Psoas muscle (tissue), 7 donors: ENCODE measurements at regions not wholly inside any gene's neighbourhood (a gene's known extent, or its start where the extent isn't known, plus 50 kb on each side); places are given as distances from the start of the nearest gene placed in this dataset.
"Not testable (repeated sequence)": the region's sequence is repeated elsewhere in the genome, so short reads cannot be mapped to it uniquely, and the experiment has no call there.

Experiments used
- ATAC-seq, 4 donors: fragments of 200-7000 bp; cut with Tn5 transposase; one replicate each; pipeline ENCODE4 v1.9.1; 2020; ENCODE audit warnings: moderate library complexity in 3 of 4, mild to moderate bottlenecking in 2 of 4
- DNase-seq, 2 donors: peaks; one replicate each; pipeline ENCODE4 v3.0.0-alpha.2; 2020
- H3K27ac ChIP-seq: fragments of 200-600 bp; one replicate; pipeline ENCODE4 v1.8.0; 2022
- H3K27me3 ChIP-seq, 3 donors: fragments of 200-600 bp in 1 of 3; one replicate each; pipeline versions ENCODE4 v1.6.1 to v1.8.0; 2013 to 2022; ENCODE audit warnings: low read length in 2 of 3, mild to moderate bottlenecking in 2 of 3, moderate library complexity in 1 of 3; ENCODE audit not compliant: insufficient read depth in 3 of 3
- H3K36me3 ChIP-seq, 2 donors: fragments of 200-600 bp in 1 of 2; one replicate each; pipeline versions ENCODE4 v1.6.1 to v1.8.0; 2013 to 2022; ENCODE audit warnings: low read depth in 1 of 2, mild to moderate bottlenecking in 1 of 2, moderate library complexity in 1 of 2; ENCODE audit not compliant: insufficient read depth in 1 of 2
- H3K4me1 ChIP-seq: fragments of 200-600 bp; one replicate; pipeline ENCODE4 v1.8.0; 2022
- H3K4me3 ChIP-seq: fragments of 200-600 bp; one replicate; pipeline ENCODE4 v1.8.0; 2022; ENCODE audit warnings: mild to moderate bottlenecking
- H3K9me3 ChIP-seq: fragments of 200-600 bp; one replicate; pipeline ENCODE4 v1.8.0; 2022
- WGBS, 3 donors: extraction: QIAGEN DNeasy Blood & Tissue Kit; methylation state at CpG; one replicate each; pipeline versions ENCODE4 v1.1.6 to v1.1.7; 2013; 5-methylcytosine and 5-hydroxymethylcytosine counted together
- intact Hi-C, 2 donors: fragments of 100-400 bp; cut with DNase I; formaldehyde crosslinking; loops; one replicate each; pipeline versions ENCODE4 v1.11.0 to v1.14.2; 2022
- donor health status: healthy with polysubstance abuse.
- donor health status: DM: no; HTN: no; CAD: no; lungs with moderate emphysema.
- donor health status: Bipolar disorder and iron deficiency.
- donor health status: healthy.
- donor health status: DM: yes; HTN: yes; CAD: no.
- donor health status: DM: no; HTN: no; CAD: no.
- donor health status: DM: yes; HTN: yes; CAD: no.

GRCh38 chr10:87416892-87417291, 59.3 kb downstream of the NUTM2D start:
- H3K27me3 ChIP-seq, H3K4me3 ChIP-seq, DNase-seq, H3K4me1 ChIP-seq, intact Hi-C loops, H3K9me3 ChIP-seq, ATAC-seq, H3K27ac ChIP-seq, H3K36me3 ChIP-seq: not testable (repeated sequence)
- 66 to 75% (median 69%) methylated on average over 3 of the region's 3 CpGs for WGBS, 3 donors

DNA sequence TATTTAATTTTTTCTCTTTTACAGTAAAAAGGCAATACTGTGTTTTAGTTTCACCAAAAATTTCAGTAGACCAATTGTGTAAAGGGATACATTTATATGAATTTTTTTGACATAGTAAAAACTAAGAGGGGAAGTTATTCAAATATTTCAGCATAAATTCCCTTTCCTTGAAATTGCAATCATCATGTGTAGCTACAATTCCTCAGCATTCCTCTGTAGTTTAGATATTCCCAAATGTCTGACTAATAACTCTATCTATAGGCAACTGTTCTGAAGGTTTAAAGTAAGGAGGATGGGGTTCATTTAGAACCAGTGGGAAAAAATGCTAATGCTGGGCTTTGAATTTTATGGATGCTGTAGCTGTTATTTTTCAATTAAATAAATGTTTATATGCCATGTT, 65.1 kb downstream of the NUTM2D start:
- intact Hi-C loops, ATAC-seq, H3K36me3 ChIP-seq, H3K27ac ChIP-seq, DNase-seq, H3K9me3 ChIP-seq, H3K4me1 ChIP-seq, H3K27me3 ChIP-seq, H3K4me3 ChIP-seq: not testable (repeated sequence)

DNA sequence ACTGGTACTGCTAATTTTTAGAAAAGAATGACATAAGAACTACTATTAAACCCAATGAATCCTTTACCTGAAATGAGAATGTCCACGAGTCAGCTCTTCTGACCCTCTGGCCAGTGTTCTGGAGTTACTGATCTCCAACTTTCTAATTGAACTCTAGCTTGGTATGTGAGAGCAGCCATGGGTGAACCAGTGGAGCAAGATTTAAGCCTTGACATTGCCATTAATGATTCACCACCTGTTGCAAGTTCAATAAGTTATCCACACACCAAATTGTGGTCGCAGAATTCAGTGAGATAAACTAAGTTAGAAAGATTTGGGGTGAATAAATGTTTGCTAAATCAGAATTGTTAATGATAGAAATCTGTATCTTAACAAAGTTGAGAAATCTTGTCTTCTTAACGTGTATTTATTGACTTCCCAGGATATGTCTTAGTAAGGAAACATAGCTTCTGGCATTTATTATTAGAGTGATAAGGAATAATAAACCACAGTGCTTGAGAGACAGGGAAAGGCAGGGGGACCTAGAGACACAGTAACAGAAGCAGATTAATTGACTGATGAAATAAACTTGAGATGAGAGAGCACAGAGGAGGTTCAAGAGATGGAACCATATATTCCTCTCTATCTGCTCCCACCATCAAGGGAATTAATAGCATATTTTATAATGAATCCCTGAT, 67.3 kb downstream of the NUTM2D start:
- DNase-seq, intact Hi-C loops: not testable (repeated sequence)
- WGBS, 3 donors: 65 to 74% (median 67%) methylated on average over 3 of the region's 3 CpGs

GRCh38 chr10:87433836-87434235, 70.9 kb upstream of the MINPP1 start:
- H3K4me1 ChIP-seq, intact Hi-C loops, H3K27ac ChIP-seq, H3K4me3 ChIP-seq, H3K27me3 ChIP-seq, H3K36me3 ChIP-seq, H3K9me3 ChIP-seq, ATAC-seq, DNase-seq: not testable (repeated sequence)
- 33 to 93% (median 89%) methylated on average over 1 of the region's 4 CpGs for WGBS, 3 donors

More for the DNA sequence above, 67.3 kb downstream of the NUTM2D start:
- ATAC-seq, H3K27me3 ChIP-seq, H3K36me3 ChIP-seq, H3K27ac ChIP-seq, H3K4me3 ChIP-seq, H3K4me1 ChIP-seq, H3K9me3 ChIP-seq: not testable (repeated sequence)

- intact Hi-C loops, H3K27me3 ChIP-seq, H3K4me1 ChIP-seq, H3K36me3 ChIP-seq, DNase-seq, ATAC-seq, H3K27ac ChIP-seq, H3K9me3 ChIP-seq, H3K4me3 ChIP-seq: not testable (repeated sequence)
- 86 to 96% (median 88%) methylated on average over 1 to 2 of the region's 3 CpGs for WGBS, 3 donors
Observed at GRCh38 chr10:87435295-87435826, 69.3 kb upstream of the MINPP1 start.

DNA sequence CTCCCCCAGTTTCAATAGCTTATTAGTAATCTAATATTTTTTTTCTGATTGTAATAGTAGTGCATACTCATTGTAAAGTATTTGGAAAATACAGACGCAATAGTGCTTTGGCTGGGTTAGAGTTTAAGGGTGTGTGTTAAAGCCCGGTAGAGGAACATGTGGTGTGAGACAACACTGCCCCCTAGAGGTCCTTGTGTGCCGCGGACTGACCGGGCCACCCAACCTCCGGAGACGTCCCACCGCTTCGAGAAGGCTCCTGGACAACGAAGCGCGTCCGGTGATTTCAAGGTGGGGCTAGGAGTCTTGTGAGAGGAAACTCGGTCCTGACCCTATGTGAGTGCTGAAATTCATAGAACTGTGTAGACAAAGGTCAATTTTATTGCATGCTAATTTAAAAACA, 68.6 kb upstream of the MINPP1 start:
- DNase-seq (peak; percentile 34 to 44), ATAC-seq (peak; percentile 94 to 99 (median 98))
- WGBS, 3 donors: 2 to 4% (median 2%) methylated on average over 11 of the region's 14 CpGs
- H3K27ac ChIP-seq, H3K4me3 ChIP-seq, H3K27me3 ChIP-seq, H3K9me3 ChIP-seq, H3K36me3 ChIP-seq, H3K4me1 ChIP-seq, intact Hi-C loops: not testable (repeated sequence)

DNA sequence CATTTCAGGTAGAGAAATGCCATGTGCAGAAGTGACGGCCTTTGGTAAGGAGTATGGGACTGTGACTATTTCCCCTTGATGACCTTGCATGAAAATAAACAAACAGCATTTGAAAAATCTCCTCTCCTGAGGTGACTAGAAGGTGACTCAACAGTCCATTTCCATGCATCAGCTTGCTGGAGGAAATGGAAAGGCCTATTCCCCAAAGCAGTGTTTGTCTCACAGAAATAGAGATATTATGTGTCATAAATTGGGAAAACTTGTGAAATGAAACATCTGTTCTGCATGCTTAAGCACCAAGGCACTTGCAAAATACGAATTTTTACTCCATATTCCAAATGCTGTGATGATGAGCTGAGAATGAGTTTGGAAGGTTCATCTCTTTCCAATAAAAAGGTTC, 67.2 kb upstream of the MINPP1 start:
- H3K4me1 ChIP-seq, H3K9me3 ChIP-seq, H3K27ac ChIP-seq, H3K36me3 ChIP-seq, H3K4me3 ChIP-seq, H3K27me3 ChIP-seq, intact Hi-C loops, DNase-seq, ATAC-seq: not testable (repeated sequence)
- WGBS, 3 donors: 65 to 78% (median 75%) methylated on average over 1 of the region's 2 CpGs
